H1 (cell line): ENCODE measurements at regions not wholly inside any gene's neighbourhood (a gene's known extent, or its start where the extent isn't known, plus 50 kb on each side); places are given as distances from the start of the nearest gene placed in this dataset.

Experiments used
- ATF2 ChIP-seq: IDR thresholded peaks from 2 replicates; pipeline ENCODE4 v1.6.1; 2012; ENCODE audit warnings: low read length, inconsistent platforms
- CEBPB ChIP-seq: IDR thresholded peaks from 2 replicates; pipeline ENCODE4 v1.6.1; 2012; ENCODE audit warnings: low read depth, low read length
- CTCF ChIP-seq, 3 experiments: IDR thresholded peaks; 1 replicate in 2 of 3; 2 replicates in 1 of 3; pipeline versions ENCODE4 v1.5.1 to v1.6.1; 2011; ENCODE audit warnings: low read length in 3 of 3, mild to moderate bottlenecking in 3 of 3, inconsistent platforms in 2 of 3, low read depth in 1 of 3, moderate library complexity in 1 of 3; ENCODE audit not compliant: insufficient read depth in 1 of 3; ENCODE audit errors: control extremely low read depth in 1 of 3
- E2F6 ChIP-seq: IDR thresholded peaks from 2 replicates; pipeline ENCODE4 v1.6.1; 2012; ENCODE audit warnings: inconsistent platforms
- HDAC2 ChIP-seq, 2 experiments: fragments of 300-600 bp in 1 of 2; sonication (generic) in 1 of 2; IDR thresholded peaks; 2 replicates each; pipeline ENCODE4 v1.6.1; 2011 to 2012; ENCODE audit warnings: low read depth in 2 of 2, low read length in 2 of 2, mild to moderate bottlenecking in 2 of 2, moderate library complexity in 2 of 2, borderline replicate concordance in 1 of 2, inconsistent platforms in 1 of 2
- HDAC6 ChIP-seq: IDR thresholded peaks from one replicate; pipeline ENCODE4 v1.7.1; 2012; ENCODE audit warnings: low read depth, mild to moderate bottlenecking, inconsistent platforms, low read length, moderate library complexity
- POLR2A ChIP-seq, 2 experiments: IDR thresholded peaks; 1 replicate in 1 of 2; 2 replicates in 1 of 2; pipeline ENCODE4 v1.6.1; 2011; ENCODE audit warnings: low read depth in 2 of 2, low read length in 2 of 2, mild to moderate bottlenecking in 2 of 2; ENCODE audit errors: control extremely low read depth in 1 of 2
- SP2 ChIP-seq: IDR thresholded peaks from 2 replicates; pipeline ENCODE4 v1.6.1; 2012; ENCODE audit warnings: mild to moderate bottlenecking, low read length, inconsistent platforms
- YY1 ChIP-seq: IDR thresholded peaks from 2 replicates; pipeline ENCODE4 v1.6.1; 2011; ENCODE audit warnings: low read depth, mild to moderate bottlenecking, low read length

- TF ChIP-seq CTCF (IDR thresholded peaks at IDR 0.05; ENCODE audit: control extremely low read depth in 1 of 3, insufficient read depth in 1 of 3, low read depth in 1 of 3, low read length in 3 of 3), result no peak
- TF ChIP-seq ATF2, result no peak
- TF ChIP-seq POLR2A (IDR thresholded peaks at IDR 0.05; ENCODE audit: control extremely low read depth in 1 of 2, low read depth in 2 of 2, low read length in 2 of 2), result no peak
- no peak for TF ChIP-seq E2F6
- TF ChIP-seq HDAC6, result no peak
- TF ChIP-seq SP2, result no peak
- no peak for TF ChIP-seq YY1
- no peak for TF ChIP-seq HDAC2 (IDR thresholded peaks at IDR 0.05; ENCODE audit: borderline replicate concordance in 1 of 2, low read depth in 2 of 2, low read length in 2 of 2)
- TF ChIP-seq CEBPB, result no peak
Observed at GRCh38 chr5:115352571-115352970, 56.1 kb upstream of the CCDC112 start (continued).
